Upper lobe of left lung (tissue), 4 donors: ENCODE measurements at regions not wholly inside any gene's neighbourhood (a gene's known extent, or its start where the extent isn't known, plus 50 kb on each side); places are given as distances from the start of the nearest gene placed in this dataset.

Experiments
- CTCF ChIP-seq, 6 experiments: fragments of 450-650 bp in 4 of 6; fragments of 200-600 bp in 2 of 6; sonication (generic) in 2 of 6; IDR thresholded peaks; one replicate each; pipeline ENCODE4 v1.5.1; 2016 to 2019; ENCODE audit warnings: antibody characterized with exemption in 6 of 6
- EP300 ChIP-seq, 4 donors: sonication (generic); formaldehyde crosslinking; IDR thresholded peaks; one replicate each; pipeline ENCODE4 v1.5.1; 2017; ENCODE audit warnings: antibody characterized with exemption in 4 of 4, control low read depth in 2 of 4
- POLR2A ChIP-seq, 4 donors: fragments of 450-650 bp; IDR thresholded peaks; one replicate each; pipeline ENCODE4 v1.5.1; 2016 to 2017; ENCODE audit warnings: antibody characterized with exemption in 4 of 4, mild to moderate bottlenecking in 2 of 4

DNA sequence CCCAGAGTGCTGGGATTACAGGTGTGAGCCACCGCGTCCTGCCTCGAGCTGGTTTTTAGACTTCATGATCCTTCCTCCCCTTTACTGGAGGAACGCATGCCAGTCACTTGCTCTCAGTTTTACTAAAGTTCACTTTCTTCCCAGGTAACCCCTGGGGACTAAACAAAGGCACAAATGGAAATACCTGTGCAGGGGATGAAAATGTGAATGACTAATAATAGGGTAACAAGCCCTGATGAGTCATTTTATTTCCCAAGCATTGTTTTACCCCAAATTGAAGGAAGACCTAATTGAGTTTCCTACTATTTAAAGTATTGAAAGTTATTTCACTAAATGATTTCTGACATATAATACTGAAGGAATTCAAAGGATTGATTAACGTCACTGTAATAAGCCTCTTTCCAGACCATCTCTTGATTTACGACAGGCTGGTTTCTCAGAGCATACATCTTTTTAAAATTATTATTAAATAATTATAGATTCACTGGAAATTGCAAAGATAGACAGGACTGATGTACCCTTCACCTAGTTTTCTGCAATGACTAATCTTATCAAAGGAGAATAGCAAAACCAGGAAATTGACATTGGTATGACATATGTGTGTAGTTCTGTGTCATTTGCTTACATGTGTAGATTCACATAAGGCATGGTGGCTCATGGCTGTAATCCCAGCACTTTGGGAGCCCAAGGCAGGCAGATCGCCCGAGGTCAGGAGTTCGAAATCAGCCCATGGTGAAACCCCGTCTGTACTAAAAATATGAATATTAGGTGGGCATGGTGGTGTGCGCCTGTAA lies 53.2 kb upstream of the SOD1 start:
- TF ChIP-seq EP300 (IDR thresholded peaks at IDR 0.05): no peak
- TF ChIP-seq CTCF (IDR thresholded peaks at IDR 0.05): no peak
- TF ChIP-seq POLR2A (IDR thresholded peaks at IDR 0.05): no peak
